ENCODE measurements at regions not wholly inside any gene's neighbourhood (a gene's known extent, or its start where the extent isn't known, plus 50 kb on each side); places are given as distances from the start of the nearest gene placed in this dataset.
A peak's percentile ranks its signal among the peaks of the same experiment; 100 is the strongest.

GRCh38 chr4:17120761-17121160 lies 222.3 kb upstream of the LDB2 start:
- DNase-seq (ENCODE audit: low read depth in 2 of 3, low spot score in 1 of 3), result no peak

GRCh38 chr4:17117746-17118145 lies 219.3 kb upstream of the LDB2 start:
- DNase-seq (ENCODE audit: low read depth in 2 of 3, low spot score in 1 of 3), result no peak

GRCh38 chr4:17115583-17115982 lies 217.1 kb upstream of the LDB2 start:
- no peak for DNase-seq (ENCODE audit: low read depth in 2 of 3, low spot score in 1 of 3)

DNA sequence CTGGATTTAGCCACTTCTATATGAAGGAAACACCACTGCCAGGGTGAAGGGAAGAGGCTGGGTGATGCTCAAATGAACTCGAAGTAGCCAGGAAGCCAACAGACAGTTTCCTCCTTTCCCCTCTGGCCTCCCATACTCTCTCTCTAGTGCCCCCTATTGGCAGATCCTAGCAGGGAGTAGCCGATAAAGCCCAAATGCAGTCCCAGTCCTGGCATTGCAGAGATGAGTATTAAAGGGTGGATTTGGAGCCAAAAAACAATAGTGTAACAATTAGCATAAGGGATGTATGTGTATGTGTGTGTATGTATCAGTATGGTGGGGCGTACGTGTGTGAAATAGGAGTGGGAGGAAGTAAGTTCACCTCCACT lies 213.8 kb upstream of the LDB2 start:
- DNase-seq (ENCODE audit: low read depth in 2 of 3, low spot score in 1 of 3), result peak in 1 of 3 donors; percentile 7

DNA sequence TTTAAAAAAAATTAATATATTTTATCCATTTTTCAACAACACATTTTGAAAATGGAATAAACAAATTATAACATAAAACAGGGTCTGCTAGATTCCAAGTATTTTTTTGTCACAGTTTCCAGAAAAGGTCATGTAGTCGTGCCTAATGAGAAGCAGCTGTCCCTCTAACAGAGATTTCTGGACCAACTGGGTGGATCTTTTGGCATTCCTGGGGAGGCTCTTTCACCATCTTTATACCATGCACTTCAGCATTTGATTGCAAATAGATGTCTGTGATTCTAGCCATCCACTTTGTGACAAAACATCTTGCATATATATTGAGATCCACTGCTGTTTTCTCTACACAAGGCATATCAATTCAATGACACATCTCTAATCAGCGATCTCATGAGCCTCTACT lies 210.7 kb upstream of the LDB2 start:
- DNase-seq (ENCODE audit: low read depth in 2 of 3, low spot score in 1 of 3), result no peak

DNA sequence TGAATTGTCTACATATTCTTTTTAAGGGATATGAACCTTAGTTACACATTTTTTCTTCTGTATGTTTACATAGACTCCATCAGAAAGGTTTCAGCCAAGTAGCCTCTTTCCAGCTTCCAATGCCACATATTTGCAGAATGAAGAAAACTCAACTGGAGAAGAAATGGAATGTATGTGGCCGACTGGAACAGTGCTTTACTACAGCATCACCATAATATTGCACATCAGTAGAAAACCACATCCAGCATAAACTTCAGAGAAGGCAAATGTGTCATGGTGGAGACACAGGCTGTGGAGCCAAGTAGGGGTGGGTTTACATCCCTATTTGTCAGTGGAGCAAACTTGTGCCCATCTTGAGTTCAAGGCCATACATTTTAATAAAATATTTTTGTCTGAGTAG lies 204.8 kb upstream of the LDB2 start:
- DNase-seq (ENCODE audit: low read depth in 2 of 3, low spot score in 1 of 3), result no peak

- DNase-seq (ENCODE audit: low read depth in 2 of 3, low spot score in 1 of 3), result no peak
Measured at GRCh38 chr4:17098996-17099395, 200.6 kb upstream of the LDB2 start.

DNA sequence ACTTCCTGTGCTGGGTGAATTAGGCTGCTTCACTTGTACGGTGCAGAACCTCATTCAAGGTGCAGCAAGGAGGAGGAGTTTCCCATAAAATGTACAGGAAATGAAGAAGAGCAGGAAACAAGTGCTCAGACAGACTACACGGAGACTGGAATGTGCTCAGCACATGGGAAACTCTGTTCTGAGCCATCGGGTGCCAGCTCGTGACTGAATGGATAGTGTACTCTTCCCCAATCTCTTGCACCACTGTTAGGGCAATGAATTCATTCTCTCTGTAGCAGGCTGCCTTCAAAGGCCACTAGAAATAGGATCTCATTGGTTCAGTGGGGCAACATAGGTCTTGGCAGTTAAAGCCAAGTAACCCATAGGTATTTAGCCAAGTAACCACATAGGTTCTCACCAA lies 200.0 kb upstream of the LDB2 start:
- DNase-seq (ENCODE audit: low read depth in 2 of 3, low spot score in 1 of 3), result no peak

DNA sequence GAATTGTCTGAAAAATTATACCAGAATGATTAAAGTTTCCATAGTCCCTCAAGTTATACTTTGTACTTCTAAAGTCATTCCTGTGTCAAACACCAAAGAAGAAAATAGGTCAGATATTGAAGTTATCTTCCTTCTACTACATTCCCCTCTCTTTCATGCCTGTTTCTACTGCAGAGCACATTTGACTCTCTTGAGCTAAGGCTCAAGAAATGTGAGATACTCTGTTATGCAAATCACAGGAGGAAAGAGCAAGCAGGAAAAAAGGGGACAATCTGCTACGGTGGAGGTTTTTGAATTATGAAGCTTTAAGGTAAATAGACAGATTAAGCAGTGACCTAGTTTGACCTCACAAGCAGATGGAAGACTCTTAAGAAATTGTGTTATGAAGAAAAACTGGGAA lies 198.9 kb upstream of the LDB2 start:
- DNase-seq (ENCODE audit: low read depth in 2 of 3, low spot score in 1 of 3), result no peak

DNA sequence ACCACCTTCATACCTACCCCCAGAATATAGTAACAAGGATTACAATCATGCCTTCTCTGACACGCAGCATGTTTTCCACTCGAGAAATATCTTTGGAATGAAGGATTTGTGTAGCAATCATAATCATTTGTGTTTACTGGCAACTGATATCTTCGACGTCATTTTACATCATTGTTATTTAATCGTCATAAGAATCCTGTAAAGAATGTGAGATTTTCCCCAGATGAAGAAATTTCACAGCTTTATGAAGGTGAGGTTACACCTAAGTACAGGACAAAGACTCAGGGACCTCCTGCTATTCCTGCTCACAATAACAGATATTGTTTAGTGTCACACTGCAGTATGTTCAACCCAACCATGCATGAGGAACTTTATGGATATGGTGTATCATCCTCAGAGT lies 198.2 kb upstream of the LDB2 start:
- DNase-seq (ENCODE audit: low read depth in 2 of 3, low spot score in 1 of 3), result no peak

- DNase-seq (ENCODE audit: low read depth in 2 of 3, low spot score in 1 of 3), result no peak
Measured at GRCh38 chr4:17095771-17096170, 197.3 kb upstream of the LDB2 start.

DNA sequence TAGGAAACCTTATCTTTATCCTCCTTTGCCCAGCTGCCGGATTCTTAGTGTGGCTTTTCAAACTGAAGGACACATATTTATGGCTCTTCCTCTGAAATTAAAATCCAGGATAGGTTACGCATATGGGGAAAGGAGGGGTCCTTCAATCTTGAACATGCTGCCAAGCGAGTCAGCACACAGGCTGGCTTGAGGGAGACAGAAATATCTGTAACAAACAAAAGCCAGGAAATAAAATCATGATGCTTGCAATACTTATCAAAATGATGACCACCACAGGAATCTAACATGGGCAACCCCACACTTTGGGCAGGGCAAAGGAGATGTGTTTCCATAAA lies 196.4 kb upstream of the LDB2 start:
- no peak for DNase-seq (ENCODE audit: low read depth in 2 of 3, low spot score in 1 of 3)

DNA sequence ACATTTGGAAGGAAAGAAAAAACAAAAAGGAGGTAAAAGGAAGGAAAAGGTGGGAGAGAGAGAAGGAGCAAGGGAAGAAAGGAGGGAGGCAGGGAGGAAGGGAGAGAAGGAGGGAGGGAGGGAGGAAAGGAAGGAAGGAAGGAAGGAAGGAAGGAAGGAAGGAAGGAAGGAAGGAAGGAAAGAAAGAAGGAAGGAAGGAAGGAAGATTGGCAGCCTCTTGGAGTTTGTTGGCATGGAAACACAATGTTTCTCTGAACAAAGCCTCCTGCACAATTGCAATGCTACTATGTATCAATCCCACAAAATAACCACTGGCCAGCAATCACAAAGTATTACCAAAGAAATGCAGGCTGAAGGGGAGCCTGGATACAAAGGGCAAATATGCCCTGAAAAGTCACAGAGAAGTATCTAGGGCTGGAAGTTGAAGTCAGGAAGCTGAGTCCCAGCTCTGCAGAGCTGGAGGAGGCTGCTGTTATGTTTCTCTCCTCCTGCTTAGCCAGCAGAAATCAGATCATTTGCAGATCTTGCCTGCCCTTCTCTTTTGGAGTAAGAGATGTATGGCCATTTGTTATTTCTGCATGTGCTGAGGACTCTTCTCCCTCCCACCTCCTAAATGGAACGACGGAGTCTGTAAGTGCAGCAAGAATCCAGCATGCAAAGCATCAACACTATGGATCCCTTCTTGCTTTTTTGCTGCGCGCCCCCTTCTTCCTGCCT lies 195.9 kb upstream of the LDB2 start:
- DNase-seq (ENCODE audit: low read depth in 2 of 3, low spot score in 1 of 3), result no peak

DNA sequence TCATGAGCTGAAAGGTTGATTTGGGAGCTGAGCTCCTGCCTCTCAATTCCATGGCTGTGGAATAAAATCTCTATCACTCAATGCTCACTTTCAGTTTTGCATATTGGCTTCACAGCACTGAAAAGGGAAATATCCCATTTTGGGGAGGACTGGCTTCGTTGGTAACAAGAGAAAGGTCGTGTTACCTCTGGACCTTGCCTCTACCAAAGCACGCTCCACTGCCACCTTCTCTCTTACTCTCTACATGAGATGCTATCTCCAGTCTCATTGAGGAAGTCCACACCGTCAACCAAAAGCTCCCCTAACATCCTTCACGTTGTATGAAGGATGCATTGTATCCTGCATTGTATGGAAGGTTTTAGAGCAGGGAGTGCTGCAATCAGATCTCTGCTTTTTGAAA lies 195.0 kb upstream of the LDB2 start:
- DNase-seq (ENCODE audit: low read depth in 2 of 3, low spot score in 1 of 3), result no peak

DNA sequence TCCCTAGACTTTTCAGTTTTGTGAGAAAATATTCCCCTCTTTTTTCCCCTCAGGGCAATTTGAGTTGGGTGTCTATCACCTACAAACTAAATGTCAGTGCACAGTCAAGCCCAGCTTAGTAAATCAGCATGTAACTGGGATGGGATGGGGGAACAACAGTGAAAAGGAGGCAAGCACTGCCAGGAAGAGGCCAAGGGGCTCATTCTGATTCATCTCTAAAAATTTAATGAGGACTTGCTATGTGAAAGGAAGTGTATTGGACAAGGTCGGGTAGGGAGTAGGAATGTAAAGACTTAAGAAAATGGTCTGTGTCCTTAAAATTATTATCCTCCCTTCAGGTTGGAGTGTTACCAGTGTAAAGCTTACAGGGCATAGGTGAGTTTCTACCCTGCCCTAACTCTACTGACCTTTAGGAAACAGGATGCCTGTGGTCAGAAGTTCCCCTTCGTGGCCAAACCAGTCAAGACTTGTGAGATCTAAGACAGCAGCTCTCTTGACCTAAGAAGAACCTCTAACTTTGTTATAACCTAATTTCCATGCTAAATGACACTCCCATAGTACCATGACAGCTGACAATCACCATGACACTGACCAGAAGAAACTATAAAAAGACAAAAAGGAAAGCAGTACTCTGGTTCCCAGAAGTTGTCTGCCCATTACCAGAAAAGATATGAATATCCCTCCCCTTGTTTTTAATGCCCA lies 194.4 kb upstream of the LDB2 start:
- DNase-seq (ENCODE audit: low read depth in 2 of 3, low spot score in 1 of 3), result no peak

- no peak for DNase-seq (ENCODE audit: low read depth in 2 of 3, low spot score in 1 of 3)
Measured at GRCh38 chr4:17091104-17091503, 192.7 kb upstream of the LDB2 start.

GRCh38 chr4:17090063-17090462 lies 191.6 kb upstream of the LDB2 start:
- DNase-seq (ENCODE audit: low read depth in 2 of 3, low spot score in 1 of 3), result no peak

GRCh38 chr4:17085416-17085815 lies 187.0 kb upstream of the LDB2 start:
- DNase-seq (ENCODE audit: low read depth in 2 of 3, low spot score in 1 of 3), result no peak

DNA sequence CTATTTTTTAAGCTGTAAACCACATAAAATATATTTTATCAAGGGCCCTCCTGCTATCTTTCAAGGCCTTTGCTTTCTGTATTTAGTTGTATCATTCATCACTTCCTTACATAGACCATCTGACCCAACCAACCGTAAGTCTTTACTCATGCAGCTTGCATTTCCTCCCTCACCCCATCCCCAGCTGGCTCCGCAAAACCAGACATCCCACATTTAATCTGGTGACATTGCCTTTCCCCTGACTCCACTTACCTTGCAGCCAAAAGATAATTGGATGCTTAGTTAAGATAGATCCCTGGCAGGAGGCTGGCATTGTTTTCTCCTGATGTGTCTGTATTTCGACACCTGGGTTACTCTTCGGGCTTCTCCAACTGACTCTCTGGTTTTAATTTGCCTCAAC lies 183.7 kb upstream of the LDB2 start:
- no peak for DNase-seq (ENCODE audit: low read depth in 2 of 3, low spot score in 1 of 3)

DNA sequence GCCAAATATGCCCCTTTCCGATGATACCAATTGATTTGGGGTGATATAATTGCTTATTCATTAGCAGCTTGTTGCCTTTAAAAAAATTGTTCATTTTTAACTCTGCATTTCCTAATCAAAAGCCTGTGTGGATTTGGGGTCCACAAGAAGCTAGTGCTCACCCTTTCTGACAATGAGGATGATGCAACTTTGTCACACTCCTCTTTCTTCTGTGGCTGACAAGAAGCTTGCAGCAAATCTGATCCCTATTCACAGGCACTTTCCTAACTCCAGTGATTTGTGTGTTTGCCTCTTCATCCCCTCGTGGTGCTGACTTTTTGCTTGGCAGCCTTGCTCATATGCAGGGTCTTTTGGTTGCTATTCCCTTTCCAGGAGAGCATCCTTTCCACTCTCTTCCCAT lies 182.7 kb upstream of the LDB2 start:
- no peak for DNase-seq (ENCODE audit: low read depth in 2 of 3, low spot score in 1 of 3)

DNA sequence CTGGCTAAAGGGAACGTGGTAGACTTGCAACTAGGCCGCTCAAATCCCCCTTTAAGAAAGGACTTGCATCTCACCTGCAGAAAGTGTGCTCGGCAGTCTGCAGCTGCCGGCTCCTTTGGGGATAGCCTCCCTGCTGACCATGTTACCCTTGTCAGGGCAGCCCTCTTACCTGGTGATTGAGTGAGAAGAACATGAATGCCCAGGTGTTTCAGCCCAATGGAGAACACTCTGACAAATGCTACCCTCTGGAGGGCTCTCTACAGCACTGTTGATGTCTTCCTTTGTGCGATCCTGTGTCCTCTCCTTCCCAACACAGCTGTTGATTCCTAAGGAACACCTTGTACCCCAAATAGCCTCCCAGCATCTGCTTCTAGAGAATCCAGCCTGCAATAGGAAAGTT lies 178.7 kb upstream of the LDB2 start:
- DNase-seq (ENCODE audit: low read depth in 2 of 3, low spot score in 1 of 3), result no peak

- DNase-seq (ENCODE audit: low read depth in 2 of 3, low spot score in 1 of 3), result no peak
Measured at GRCh38 chr4:17072483-17072882, 174.0 kb upstream of the LDB2 start.

DNA sequence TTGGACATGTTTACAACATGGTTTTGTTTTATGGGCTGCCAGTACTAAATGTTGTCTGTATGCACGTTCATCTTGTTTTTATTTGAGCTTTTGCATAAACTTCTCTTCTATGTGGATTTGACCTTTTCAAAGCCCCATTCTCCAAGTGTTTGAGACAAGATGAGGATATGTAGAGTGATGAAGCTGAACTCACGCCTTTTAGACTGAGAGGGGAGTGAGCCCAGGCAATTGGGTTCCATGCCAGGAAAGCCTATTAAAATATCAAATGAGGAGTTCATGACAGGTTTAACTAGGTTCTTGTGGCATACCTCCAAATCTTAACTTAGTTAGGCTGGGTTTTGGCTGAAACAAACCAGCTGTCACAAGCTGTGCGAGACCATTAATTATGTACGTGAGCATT lies 170.4 kb upstream of the LDB2 start:
- DNase-seq (ENCODE audit: low read depth in 2 of 3, low spot score in 1 of 3), result no peak
